GM18505 (cell line): ENCODE measurements at regions not wholly inside any gene's neighbourhood (a gene's known extent, or its start where the extent isn't known, plus 50 kb on each side); places are given as distances from the start of the nearest gene placed in this dataset.

Experiments used
- ATAC-seq: cut with Tn5 transposase; IDR thresholded peaks from one replicate; pipeline ENCODE4 v1.9.1; 2021; ENCODE audit not compliant: unreplicated experiment
- POLR2A ChIP-seq: IDR thresholded peaks from 4 replicates; pipeline ENCODE4 v1.6.1; 2011; ENCODE audit warnings: borderline replicate concordance; ENCODE audit not compliant: insufficient read depth, insufficient read length; ENCODE audit errors: extremely low read depth

GRCh38 chr4:126547352-126547751 is 1085.4 kb upstream of the INTU start:
- no peak for TF ChIP-seq POLR2A
- no peak for ATAC-seq

- no peak for ATAC-seq
- TF ChIP-seq POLR2A, result no peak
Measured at GRCh38 chr4:126548890-126549289, 1083.9 kb upstream of the INTU start.

- TF ChIP-seq POLR2A, result no peak
- ATAC-seq, result no peak
Measured at GRCh38 chr4:126552321-126552720, 1080.4 kb upstream of the INTU start.

- no peak for ATAC-seq
- TF ChIP-seq POLR2A, result no peak
Measured at GRCh38 chr4:126553248-126553647, 1079.5 kb upstream of the INTU start.

DNA sequence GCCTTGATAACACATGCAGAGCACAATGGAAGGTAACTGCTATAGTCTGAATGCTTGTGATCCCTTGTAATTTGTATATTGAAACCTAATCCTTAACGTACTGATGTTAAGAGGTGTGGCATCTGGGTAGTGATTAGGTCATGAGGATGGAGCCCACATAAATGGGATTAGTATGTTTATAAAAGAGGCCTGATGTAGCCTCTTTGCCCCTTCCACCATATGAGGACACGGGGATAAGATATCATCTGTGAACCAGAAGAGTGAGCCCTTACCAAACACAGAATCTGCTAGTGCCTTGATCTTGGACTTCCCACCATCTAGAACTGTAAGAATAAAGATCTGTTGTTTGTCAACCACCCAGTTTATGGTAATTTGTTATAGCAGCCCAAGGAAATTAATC is 1074.2 kb upstream of the INTU start:
- no peak for TF ChIP-seq POLR2A
- no peak for ATAC-seq

DNA sequence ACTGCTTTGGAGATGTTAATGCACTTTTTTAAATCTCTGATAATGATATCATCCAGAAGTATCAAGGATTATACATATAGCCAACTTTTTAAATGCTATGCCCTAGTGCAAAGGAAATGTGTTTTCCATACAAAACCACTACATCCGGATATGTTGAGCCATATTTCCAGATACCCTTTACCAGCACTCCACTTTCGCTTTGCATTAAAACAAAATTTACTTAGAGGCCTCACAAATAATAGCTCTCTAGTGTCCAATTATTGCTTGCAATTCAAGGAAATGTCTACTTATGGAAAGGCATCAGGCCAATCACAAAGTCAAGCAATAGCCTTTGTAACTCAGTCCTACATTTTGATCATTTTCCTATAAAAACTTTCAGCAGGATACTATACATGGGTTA is 1072.8 kb upstream of the INTU start:
- TF ChIP-seq POLR2A, result no peak
- ATAC-seq, result no peak

DNA sequence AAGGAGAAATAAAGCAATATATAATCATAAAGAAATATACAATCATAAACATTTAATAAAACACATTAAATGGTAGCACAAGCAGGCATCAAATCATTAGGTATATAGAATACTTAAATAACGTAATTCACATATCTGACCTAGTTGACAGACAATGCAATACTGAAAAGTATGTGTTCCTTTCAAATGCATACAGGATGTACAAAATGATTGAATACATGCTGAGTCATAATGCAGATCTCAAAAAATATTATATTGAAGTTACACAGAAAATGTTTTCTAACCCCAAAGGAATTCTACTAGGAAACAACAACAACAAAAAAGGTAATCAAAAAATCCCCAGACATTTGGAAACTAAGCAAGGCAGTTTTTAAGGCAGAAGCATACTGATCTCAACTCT is 1072.0 kb upstream of the INTU start:
- no peak for ATAC-seq
- no peak for TF ChIP-seq POLR2A

- no peak for ATAC-seq
- no peak for TF ChIP-seq POLR2A
Measured at GRCh38 chr4:126563389-126563788, 1069.4 kb upstream of the INTU start.

GRCh38 chr4:126564283-126564854 is 1068.4 kb upstream of the INTU start:
- no peak for TF ChIP-seq POLR2A
- no peak for ATAC-seq

DNA sequence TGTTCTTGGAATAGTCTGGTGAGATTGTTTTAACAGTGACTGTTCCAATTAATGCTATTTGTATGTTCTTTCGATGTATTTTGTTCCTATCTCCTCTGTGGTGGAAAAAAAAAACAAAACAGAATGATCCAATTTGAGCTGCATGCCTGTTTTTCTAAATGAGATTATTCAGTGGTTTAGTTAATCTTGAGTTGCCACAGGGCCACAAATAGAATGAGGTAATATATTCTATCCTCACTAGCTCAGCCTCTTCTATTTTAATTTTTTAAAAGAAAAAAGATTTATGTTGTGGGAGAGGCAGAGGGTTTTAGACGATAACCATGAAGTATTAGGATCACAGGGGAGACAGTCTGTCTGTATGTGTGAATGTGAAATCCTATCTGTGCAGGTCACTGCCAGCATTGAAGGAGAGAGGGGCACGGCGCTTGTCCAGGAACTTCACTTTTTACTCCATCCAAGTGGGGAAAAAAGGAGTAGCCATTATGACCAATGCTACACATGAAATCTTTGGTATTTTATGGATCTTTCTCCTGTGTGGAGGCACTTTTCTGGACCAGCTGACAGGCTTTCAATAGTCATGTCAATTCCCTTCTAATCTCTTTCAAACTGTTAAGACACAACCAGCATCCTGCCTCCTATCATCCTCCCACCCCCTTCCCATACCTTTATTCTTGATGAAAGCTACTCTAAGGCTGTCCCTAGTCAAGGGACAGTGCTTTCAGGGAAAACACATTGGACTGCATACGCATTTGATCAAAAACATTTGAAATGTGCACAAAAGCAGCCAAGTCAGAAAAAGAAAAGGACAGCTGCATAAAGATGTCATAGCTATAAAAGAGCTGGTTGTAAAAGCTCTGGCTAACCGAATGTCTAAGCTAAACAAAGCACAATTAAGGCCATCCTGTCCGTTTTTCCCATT is 1063.8 kb upstream of the INTU start:
- no peak for TF ChIP-seq POLR2A

GRCh38 chr4:126572264-126572663 is 1060.5 kb upstream of the INTU start:
- TF ChIP-seq POLR2A, result no peak

More for the DNA sequence above, 1063.8 kb upstream of the INTU start:
- no peak for ATAC-seq

GRCh38 chr4:126582737-126583136 is 1050.0 kb upstream of the INTU start:
- TF ChIP-seq POLR2A, result no peak
- ATAC-seq, result no peak

More at GRCh38 chr4:126572264-126572663, 1060.5 kb upstream of the INTU start:
- ATAC-seq, result no peak

DNA sequence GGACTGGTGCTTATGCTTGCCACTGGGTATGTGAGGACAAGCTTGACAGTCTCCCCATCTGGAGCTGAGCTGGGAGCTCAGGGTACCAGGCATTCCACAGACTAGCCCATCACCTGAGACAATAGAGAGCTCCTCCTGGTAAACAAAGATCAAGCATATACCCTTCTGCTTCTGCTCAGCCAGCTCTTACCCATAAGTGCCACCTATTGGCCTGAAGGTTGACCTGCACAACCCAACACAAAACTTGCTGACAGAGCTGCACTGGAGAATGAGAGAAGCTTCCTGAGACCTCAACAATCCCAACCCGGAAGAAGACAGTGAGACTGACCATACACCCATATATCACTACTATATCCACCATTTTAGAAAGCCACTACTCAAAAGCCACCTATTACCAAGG is 1049.2 kb upstream of the INTU start:
- no peak for TF ChIP-seq POLR2A
- no peak for ATAC-seq

- no peak for ATAC-seq
- TF ChIP-seq POLR2A, result no peak
Measured at GRCh38 chr4:126591583-126591982, 1041.2 kb upstream of the INTU start.
